Upper lobe of left lung (tissue), 4 donors: ENCODE measurements at regions not wholly inside any gene's neighbourhood (a gene's known extent, or its start where the extent isn't known, plus 50 kb on each side); places are given as distances from the start of the nearest gene placed in this dataset.

Source experiments
- POLR2A ChIP-seq, 4 donors: fragments of 450-650 bp; IDR thresholded peaks; one replicate each; pipeline ENCODE4 v1.5.1; 2016 to 2017; ENCODE audit warnings: antibody characterized with exemption in 4 of 4, mild to moderate bottlenecking in 2 of 4
- POLR2AphosphoS5 ChIP-seq, 2 donors: sonication (generic); formaldehyde crosslinking; IDR thresholded peaks; one replicate each; pipeline ENCODE4 v1.5.1; 2017; ENCODE audit warnings: antibody characterized with exemption in 2 of 2
- TF ChIP-seq, protein P1 (sequence below), 6 experiments: fragments of 450-650 bp in 4 of 6; fragments of 200-600 bp in 2 of 6; sonication (generic) in 2 of 6; IDR thresholded peaks; one replicate each; pipeline ENCODE4 v1.5.1; 2016 to 2019; ENCODE audit warnings: antibody characterized with exemption in 6 of 6

- TF ChIP-seq, protein P1, sequence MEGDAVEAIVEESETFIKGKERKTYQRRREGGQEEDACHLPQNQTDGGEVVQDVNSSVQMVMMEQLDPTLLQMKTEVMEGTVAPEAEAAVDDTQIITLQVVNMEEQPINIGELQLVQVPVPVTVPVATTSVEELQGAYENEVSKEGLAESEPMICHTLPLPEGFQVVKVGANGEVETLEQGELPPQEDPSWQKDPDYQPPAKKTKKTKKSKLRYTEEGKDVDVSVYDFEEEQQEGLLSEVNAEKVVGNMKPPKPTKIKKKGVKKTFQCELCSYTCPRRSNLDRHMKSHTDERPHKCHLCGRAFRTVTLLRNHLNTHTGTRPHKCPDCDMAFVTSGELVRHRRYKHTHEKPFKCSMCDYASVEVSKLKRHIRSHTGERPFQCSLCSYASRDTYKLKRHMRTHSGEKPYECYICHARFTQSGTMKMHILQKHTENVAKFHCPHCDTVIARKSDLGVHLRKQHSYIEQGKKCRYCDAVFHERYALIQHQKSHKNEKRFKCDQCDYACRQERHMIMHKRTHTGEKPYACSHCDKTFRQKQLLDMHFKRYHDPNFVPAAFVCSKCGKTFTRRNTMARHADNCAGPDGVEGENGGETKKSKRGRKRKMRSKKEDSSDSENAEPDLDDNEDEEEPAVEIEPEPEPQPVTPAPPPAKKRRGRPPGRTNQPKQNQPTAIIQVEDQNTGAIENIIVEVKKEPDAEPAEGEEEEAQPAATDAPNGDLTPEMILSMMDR (IDR thresholded peaks at IDR 0.05), result no peak
- TF ChIP-seq POLR2AphosphoS5 (IDR thresholded peaks at IDR 0.05) (no peak), POLR2A (IDR thresholded peaks at IDR 0.05) (no peak)
Measured at GRCh38 chr2:226220511-226220910, 579.1 kb downstream of the IRS1 start.
